Neural cell (in vitro differentiated cells): ENCODE measurements at regions not wholly inside any gene's neighbourhood (a gene's known extent, or its start where the extent isn't known, plus 50 kb on each side); places are given as distances from the start of the nearest gene placed in this dataset.

Experiments used
- H2AFZ ChIP-seq: fragments of 200-600, 300-800 bp; sonication (generic), shearing (Covaris generic); 2 replicates; pipeline ENCODE4 v1.6.0; 2014; ENCODE audit warnings: low read depth, mild to moderate bottlenecking, antibody characterized with exemption, low read length, moderate library complexity
- H3F3A ChIP-seq: fragments of 200-600 bp; shearing (Covaris generic); 2 replicates; pipeline ENCODE4 v1.6.1; 2016; ENCODE audit warnings: mild to moderate bottlenecking, moderate library complexity, mixed read lengths, antibody characterized with exemption, low read length; ENCODE audit not compliant: insufficient read depth, poor library complexity, severe bottlenecking
- H3K27ac ChIP-seq: fragments of 200-600, 300-800 bp; sonication (generic), shearing (Covaris generic); 2 replicates; pipeline ENCODE4 v1.5.1; 2014; ENCODE audit warnings: mild to moderate bottlenecking, low read length, moderate library complexity
- H3K27me3 ChIP-seq: fragments of 300-800, 200-600 bp; sonication (generic), shearing (Covaris generic); 2 replicates; pipeline ENCODE4 v1.6.0; 2014; ENCODE audit warnings: mild to moderate bottlenecking, low read depth, low read length, moderate library complexity; ENCODE audit not compliant: insufficient read depth
- H3K36me3 ChIP-seq: fragments of 300-800, 200-600 bp; sonication (generic), shearing (Covaris generic); 2 replicates; pipeline ENCODE4 v1.5.1; 2014; ENCODE audit warnings: mild to moderate bottlenecking, antibody characterized with exemption, low read length, moderate library complexity; ENCODE audit not compliant: insufficient read depth
- H3K4me2 ChIP-seq: fragments of 300-800, 200-600 bp; sonication (generic), shearing (Covaris generic); 2 replicates; pipeline ENCODE4 v1.6.0; 2014; ENCODE audit warnings: mild to moderate bottlenecking, low read length
- H3K4me3 ChIP-seq: fragments of 300-800, 200-600 bp; sonication (generic), shearing (Covaris generic); 2 replicates; pipeline ENCODE4 v1.5.1; 2014; ENCODE audit warnings: mild to moderate bottlenecking, low read length, moderate library complexity
- H3K79me2 ChIP-seq: fragments of 200-600 bp; shearing (Covaris generic); replicated peaks from 2 replicates; pipeline ENCODE4 v1.6.0; 2014; ENCODE audit warnings: mild to moderate bottlenecking, low read length, moderate library complexity; ENCODE audit not compliant: insufficient read depth
- H3K9ac ChIP-seq: fragments of 300-800, 200-600 bp; sonication (generic), shearing (Covaris generic); 2 replicates; pipeline ENCODE4 v1.6.1; 2016; ENCODE audit warnings: mild to moderate bottlenecking, low read length, mixed read lengths
- H3K9me2 ChIP-seq: fragments of 200-600 bp; shearing (Covaris generic); 2 replicates; pipeline ENCODE4 v1.6.1; 2016; ENCODE audit warnings: mild to moderate bottlenecking, low read length, mixed read lengths; ENCODE audit not compliant: insufficient read depth
- H3K9me3 ChIP-seq: fragments of 200-600, 300-800 bp; sonication (generic), shearing (Covaris generic); 2 replicates; pipeline ENCODE4 v1.6.1; 2016; ENCODE audit warnings: mild to moderate bottlenecking, mixed run types, low read length, moderate library complexity, mixed read lengths
- H4K20me1 ChIP-seq: fragments of 200-600 bp; shearing (Covaris generic); 2 replicates; pipeline ENCODE4 v1.6.1; 2016; ENCODE audit warnings: mild to moderate bottlenecking, mixed run types; ENCODE audit not compliant: insufficient read depth
- CTCF ChIP-seq: fragments of 450-650 bp; IDR thresholded peaks from 2 replicates; pipeline ENCODE4 v1.5.1; 2014; ENCODE audit warnings: antibody characterized with exemption, mild to moderate bottlenecking, moderate library complexity; ENCODE audit not compliant: poor library complexity, severe bottlenecking
- EP300 ChIP-seq: fragments of 450-650 bp; conservative IDR thresholded peaks from 2 replicates; pipeline ENCODE4 v1.6.1; 2014; ENCODE audit warnings: antibody characterized with exemption, mild to moderate bottlenecking, moderate library complexity; ENCODE audit not compliant: poor library complexity, severe bottlenecking
- EZH2 ChIP-seq: fragments of 200-600, 300-800 bp; shearing (Covaris generic), sonication (generic); IDR thresholded peaks from 2 replicates; pipeline ENCODE4 v1.6.1; 2014; ENCODE audit warnings: antibody characterized with exemption, low read length, borderline replicate concordance, mild to moderate bottlenecking; ENCODE audit not compliant: insufficient read depth, poor library complexity, severe bottlenecking
- MXI1 ChIP-seq: fragments of 450-650 bp; conservative IDR thresholded peaks from 2 replicates; pipeline ENCODE4 v1.6.1; 2014; ENCODE audit warnings: antibody characterized with exemption, mild to moderate bottlenecking; ENCODE audit not compliant: poor library complexity, severe bottlenecking
- POLR2AphosphoS5 ChIP-seq: IDR thresholded peaks from 2 replicates; pipeline ENCODE4 v1.6.1; 2012
- RAD21 ChIP-seq: fragments of 450-650 bp; conservative IDR thresholded peaks from 2 replicates; pipeline ENCODE4 v1.6.1; 2014; ENCODE audit warnings: antibody characterized with exemption, mild to moderate bottlenecking, moderate library complexity
- REST ChIP-seq: IDR thresholded peaks from 2 replicates; pipeline ENCODE4 v1.6.1; 2012; ENCODE audit warnings: borderline replicate concordance
- SMC3 ChIP-seq: fragments of 450-650 bp; conservative IDR thresholded peaks from 2 replicates; pipeline ENCODE4 v1.6.1; 2014; ENCODE audit warnings: antibody characterized with exemption, mild to moderate bottlenecking, moderate library complexity; ENCODE audit not compliant: poor library complexity
- TAF1 ChIP-seq: IDR thresholded peaks from 2 replicates; pipeline ENCODE4 v1.6.1; 2012; ENCODE audit warnings: low read depth

GRCh38 chr5:116381201-116381600 is 193.4 kb downstream of the SEMA6A start:
- no peaks in the 10 kb centered on the region for H3K36me3 ChIP-seq
- TF ChIP-seq CTCF (no peak), EP300 (no peak), POLR2AphosphoS5 (no peak), EZH2 (no peak), RAD21 (no peak), MXI1 (no peak), SMC3 (no peak)
- H3K79me2 ChIP-seq: no peaks in the 10 kb centered on the region
- no peaks in the 10 kb centered on the region for H3F3A ChIP-seq
- H4K20me1 ChIP-seq: no peaks in the 10 kb centered on the region
- no peak overlapping the region for H3K9ac ChIP-seq
- H3K4me3 ChIP-seq: no peak overlapping the region
- H3K27ac ChIP-seq: no peak overlapping the region
- no peak overlapping the region for H3K4me2 ChIP-seq
- H3K9me3 ChIP-seq: no peaks in the 10 kb centered on the region
- H3K27me3 ChIP-seq: no peaks in the 10 kb centered on the region
- H2AFZ ChIP-seq: no peak overlapping the region
- H3K9me2 ChIP-seq: no peaks in the 10 kb centered on the region

- H2AFZ ChIP-seq: no peak overlapping the region
- H3K4me3 ChIP-seq: no peak overlapping the region
- no peaks in the 10 kb centered on the region for H3K9me3 ChIP-seq
- H3K4me2 ChIP-seq: no peak overlapping the region
- H4K20me1 ChIP-seq: no peaks in the 10 kb centered on the region
- H3K27ac ChIP-seq: no peak overlapping the region
- no peaks in the 10 kb centered on the region for H3K36me3 ChIP-seq
- no peaks in the 10 kb centered on the region for H3F3A ChIP-seq
- H3K27me3 ChIP-seq: no peaks in the 10 kb centered on the region
- no peak overlapping the region for H3K9ac ChIP-seq
- TF ChIP-seq EP300: no peak
- no peak for TF ChIP-seq REST
- no peak for TF ChIP-seq CTCF
- TF ChIP-seq TAF1: no peak
- TF ChIP-seq EZH2: no peak
- no peak for TF ChIP-seq POLR2AphosphoS5
- no peak for TF ChIP-seq SMC3
- TF ChIP-seq RAD21: no peak
- H3K9me2 ChIP-seq: no peaks in the 10 kb centered on the region
- H3K79me2 ChIP-seq: no peaks in the 10 kb centered on the region
Observed at GRCh38 chr5:116380621-116381020, 194.0 kb downstream of the SEMA6A start.
